ENCODE measurements at regions not wholly inside any gene's neighbourhood (a gene's known extent, or its start where the extent isn't known, plus 50 kb on each side); places are given as distances from the start of the nearest gene placed in this dataset.
"Not testable (repeated sequence)": the region's sequence is repeated elsewhere in the genome, so short reads cannot be mapped to it uniquely, and the experiment has no call there.

DNA sequence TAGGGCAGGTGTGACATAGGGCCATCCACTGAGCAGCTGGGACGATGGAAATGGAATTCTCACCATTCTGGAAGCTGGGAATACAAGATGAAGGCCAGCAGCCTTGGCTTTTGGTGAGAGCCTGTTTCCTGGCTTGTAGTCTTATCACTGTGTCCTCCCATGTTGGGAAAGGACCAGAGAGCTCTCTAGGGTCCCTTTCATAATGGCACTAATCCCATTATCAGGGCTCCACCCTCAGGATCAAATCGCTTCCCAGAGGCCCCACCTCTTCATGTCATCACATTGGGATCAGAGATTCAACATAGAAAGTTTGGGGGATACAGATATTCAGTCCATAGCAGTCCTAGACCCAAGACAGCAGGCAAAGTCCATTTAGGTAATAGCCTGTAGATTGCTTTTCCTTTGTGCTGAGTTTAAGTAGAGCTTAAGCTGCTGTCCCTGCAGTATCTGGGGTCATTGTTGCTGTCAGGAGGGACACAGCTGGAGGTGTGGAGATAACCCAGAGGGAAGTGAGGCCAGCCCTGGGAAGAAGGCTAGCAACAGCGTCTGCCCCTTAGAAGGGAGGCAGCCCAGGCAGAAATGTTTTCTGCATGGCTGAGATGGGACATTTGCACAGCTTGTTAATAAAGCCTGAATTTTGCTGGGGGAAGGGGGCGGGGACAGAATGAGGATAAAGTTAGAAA, 136.5 kb upstream of the GPR12 start:
- in situ Hi-C loops (cut with MboI; ENCODE audit: low sequenced_read_pairs), result loop anchor here (25.0 kb wide), 1 partner anchor 710 kb away; no protein-coding TSS in a partner anchor

DNA sequence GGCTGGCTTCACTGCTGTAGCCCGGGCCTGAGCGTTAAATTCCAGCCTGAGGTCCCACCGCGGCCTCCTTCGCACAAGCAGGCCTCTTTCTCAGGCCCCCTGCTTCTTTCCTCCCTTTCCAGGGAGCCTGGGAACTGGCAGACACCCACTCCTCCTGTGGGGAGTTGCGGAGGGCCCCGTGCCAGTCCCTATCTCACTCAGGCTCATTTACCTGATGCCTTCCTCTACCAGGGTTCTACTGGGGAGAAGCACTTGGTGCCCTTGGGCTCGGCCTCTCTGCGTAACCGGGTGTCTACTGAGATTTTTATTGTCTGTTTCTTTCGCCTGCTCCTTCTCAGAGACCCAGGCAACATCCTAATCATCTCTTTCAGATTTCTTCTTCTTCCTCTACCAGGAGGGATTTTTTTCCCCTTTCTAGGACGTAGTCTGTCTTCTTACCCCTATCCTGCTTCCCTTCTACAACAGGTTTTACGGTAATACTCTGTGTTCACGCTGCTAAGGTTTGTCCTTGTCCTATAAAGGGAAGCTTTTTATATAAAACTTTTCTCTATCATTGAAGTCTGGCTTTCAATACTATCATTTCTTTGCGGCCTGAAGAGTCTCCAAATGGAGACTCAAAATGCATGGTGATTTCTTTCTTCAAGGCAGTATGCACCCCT, 135.4 kb upstream of the GPR12 start:
- in situ Hi-C loops (cut with MboI; ENCODE audit: low sequenced_read_pairs), result loop anchor here (25.0 kb wide), 1 partner anchor 709 kb away; no protein-coding TSS in a partner anchor

DNA sequence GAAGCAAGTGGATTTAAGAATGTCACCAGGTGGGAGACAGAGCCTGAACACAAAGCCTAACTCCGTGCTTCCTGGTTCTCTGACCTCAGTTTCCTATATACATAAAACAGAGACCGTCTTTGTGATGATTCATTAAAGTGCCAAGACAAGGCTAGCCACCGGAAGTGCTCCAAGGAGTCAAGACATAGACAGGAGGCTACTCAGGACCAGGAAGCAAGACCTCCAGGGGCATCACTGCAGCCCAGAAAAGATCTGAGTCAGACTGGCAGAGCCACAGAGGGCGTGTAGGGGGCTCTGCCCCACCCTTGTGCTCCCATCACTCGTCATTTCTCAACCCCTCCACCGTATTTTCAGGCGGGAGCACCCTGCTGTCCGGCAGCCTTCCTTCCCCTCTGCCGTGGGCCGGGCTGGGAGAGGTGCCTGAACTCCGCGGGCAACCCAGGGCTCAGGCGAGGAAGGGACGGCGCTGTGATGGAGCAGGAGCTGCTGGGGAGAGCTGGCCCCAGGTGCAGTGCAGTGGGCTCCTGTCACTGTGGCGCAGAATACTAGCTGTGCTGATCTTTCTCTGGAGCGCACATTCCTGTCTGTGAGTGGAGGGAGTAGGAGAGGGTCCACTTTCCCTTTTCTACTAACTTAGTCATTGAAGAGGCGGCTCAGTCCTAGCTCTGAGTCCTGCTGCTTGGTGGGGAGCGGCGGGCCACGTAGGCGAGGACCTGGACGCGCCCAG, 134.7 kb upstream of the GPR12 start:
- in situ Hi-C loops (cut with MboI; ENCODE audit: low sequenced_read_pairs), result loop anchor here (25.0 kb wide), 1 partner anchor 708 kb away; no protein-coding TSS in a partner anchor

DNA sequence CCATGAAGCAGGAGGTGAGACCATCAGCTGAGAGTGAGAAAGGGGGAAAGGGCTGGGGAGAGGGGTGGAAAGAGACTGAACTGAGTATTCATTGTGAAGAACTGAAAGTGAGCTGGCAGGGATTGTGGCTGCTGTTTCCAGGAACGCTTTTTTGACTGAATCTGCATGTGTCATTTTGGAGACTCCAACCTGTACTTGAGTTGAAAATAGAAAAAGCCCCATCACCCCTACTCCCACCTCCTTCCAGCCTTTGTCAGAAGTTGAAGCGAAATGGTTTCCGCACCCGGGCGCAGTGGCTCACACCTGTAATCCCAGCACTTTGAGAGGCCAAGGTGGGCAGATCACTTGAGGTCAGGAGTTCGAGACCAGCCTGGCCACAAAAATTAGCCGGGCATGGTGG, 128.0 kb upstream of the GPR12 start:
- in situ Hi-C loops (cut with MboI; ENCODE audit: low sequenced_read_pairs), result loop anchor here (25.0 kb wide), 1 partner anchor 701 kb away; no protein-coding TSS in a partner anchor

DNA sequence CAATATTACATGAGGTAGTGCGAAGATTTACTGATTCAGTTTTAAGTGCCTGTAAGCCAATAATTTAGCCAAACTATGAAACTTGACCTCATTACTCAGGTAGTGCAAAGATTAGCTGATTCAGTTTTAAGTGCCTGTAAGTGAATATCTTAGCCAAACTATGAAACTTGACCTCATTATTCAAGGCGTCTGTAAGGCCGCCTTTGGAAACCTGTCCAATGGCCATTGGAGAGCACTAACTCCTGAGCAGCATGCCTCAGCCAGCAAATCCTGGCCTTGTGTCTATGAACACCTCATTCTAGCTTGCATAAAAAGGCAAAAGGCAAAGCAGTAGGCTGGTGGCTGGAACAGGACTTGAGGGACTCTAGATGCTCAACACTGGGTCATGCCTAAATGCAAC, 127.0 kb upstream of the GPR12 start:
- in situ Hi-C loops (cut with MboI; ENCODE audit: low sequenced_read_pairs), result loop anchor here (25.0 kb wide), 1 partner anchor 700 kb away; no protein-coding TSS in a partner anchor

DNA sequence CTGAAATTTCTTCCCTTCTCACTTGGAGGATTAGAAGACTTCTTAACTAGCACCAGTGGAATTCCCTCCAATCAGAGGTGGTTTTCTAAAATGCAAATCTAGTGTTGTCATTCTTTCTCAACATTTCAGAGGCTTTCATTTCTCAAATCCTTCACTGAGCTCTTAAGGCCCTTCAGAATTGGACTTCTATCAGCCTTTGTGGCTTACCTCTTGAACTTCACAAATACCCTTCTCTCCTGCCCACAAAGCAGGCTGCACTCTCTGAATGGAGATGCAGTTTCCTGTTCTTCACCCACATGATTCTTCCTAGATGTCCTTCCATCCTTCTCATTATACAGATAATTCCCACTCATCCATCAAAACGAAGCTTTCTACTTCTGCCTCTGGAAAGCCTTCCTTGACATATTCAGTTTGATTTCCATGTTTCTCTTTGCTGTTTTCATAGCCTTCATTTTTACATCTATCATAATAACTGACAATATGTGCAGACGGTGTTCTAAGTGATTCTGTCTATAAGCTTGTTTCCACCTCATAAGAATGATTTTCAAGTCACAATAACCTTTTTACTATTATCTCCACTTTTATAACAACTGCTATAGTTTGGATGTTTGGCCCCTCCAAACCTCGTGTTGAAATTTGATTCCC, 123.1 kb upstream of the GPR12 start:
- in situ Hi-C loops (cut with MboI; ENCODE audit: low sequenced_read_pairs), result loop anchor here (25.0 kb wide), 1 partner anchor 696 kb away; no protein-coding TSS in a partner anchor

DNA sequence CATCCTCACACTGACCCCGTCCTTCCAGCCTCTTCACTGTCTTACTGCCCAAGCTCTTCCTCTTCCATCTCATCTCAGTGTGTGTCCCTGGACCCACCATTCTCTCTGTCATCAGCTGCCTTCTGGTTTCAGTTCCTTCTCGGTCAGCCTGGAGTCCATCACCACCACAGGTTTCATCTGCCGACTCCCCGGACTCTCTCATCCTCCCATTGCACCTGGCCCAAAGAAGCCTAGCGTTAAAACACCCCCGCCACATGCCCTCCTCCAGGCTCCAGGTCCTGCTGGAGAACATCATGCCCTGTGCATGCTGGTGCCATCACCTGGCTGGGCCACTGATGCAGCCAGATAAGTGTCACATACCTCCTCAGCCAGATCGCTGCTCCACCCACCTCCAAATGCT, 122.1 kb upstream of the GPR12 start:
- in situ Hi-C loops (cut with MboI; ENCODE audit: low sequenced_read_pairs), result loop anchor here (25.0 kb wide), 1 partner anchor 695 kb away; no protein-coding TSS in a partner anchor

DNA sequence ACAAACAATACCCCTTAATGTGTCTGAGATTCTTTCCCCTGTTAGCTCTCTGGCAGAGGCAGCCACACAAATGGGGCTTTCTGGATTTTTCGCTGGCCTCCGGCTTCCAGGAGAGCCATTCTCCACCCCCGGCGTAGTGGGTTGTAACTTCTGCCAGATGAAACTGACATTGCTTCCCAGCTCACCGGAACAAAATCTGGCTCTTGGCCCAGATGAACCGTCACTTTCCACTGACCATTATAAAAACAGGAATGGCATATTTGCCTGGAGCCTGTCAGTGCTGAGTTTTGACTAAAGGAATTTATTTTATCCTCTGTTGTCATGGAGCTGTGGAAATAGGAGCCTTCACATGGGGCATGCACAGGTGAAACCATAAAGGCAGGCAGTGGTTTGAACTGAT, 120.6 kb upstream of the GPR12 start:
- in situ Hi-C loops (cut with MboI; ENCODE audit: low sequenced_read_pairs), result loop anchor here (25.0 kb wide), 1 partner anchor 694 kb away; no protein-coding TSS in a partner anchor

DNA sequence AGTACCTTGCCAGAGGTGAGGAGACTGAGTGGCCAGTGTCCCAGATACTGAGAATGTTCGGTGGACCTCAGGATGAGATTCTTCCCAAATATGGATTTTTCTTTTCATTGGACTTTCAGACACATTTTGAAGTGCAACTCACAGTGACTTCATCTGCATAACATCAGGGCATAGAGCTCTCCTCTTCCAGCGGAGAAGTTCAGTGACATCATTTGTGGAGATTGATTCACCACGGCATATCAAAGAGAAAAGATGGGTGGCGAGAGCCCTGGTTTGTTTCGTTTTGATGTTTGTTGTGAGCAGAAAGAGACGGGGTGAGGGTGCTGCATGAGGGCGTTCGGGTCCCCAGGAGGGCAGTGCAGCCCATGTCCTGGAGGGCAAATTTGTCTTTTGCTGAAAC, 120.1 kb upstream of the GPR12 start:
- in situ Hi-C loops (cut with MboI; ENCODE audit: low sequenced_read_pairs), result loop anchor here (25.0 kb wide), 1 partner anchor 693 kb away; no protein-coding TSS in a partner anchor

DNA sequence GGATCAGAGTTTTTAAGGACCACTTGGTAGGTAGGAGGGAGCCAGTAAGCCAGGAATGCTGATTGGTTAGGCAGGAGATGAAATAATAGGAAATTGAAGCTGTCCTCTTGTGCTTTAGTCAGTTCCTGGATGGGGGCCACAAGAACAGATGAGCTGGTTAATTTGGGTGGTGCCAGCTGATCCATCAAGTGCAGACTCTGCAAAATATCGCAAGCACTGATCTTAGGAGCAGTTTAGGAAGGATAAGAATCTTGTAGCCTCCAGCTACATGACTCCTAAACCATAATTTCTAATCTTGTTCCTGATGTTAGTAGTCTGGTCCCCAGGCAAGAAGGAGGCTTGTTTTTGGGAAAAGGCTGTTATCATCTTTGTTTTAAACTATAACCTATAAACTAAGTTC, 117.9 kb upstream of the GPR12 start:
- in situ Hi-C loops (cut with MboI; ENCODE audit: low sequenced_read_pairs), result loop anchor here (10.0 to 25.0 kb wide), 2 partner anchors 164 to 691 kb away; no protein-coding TSS in a partner anchor

DNA sequence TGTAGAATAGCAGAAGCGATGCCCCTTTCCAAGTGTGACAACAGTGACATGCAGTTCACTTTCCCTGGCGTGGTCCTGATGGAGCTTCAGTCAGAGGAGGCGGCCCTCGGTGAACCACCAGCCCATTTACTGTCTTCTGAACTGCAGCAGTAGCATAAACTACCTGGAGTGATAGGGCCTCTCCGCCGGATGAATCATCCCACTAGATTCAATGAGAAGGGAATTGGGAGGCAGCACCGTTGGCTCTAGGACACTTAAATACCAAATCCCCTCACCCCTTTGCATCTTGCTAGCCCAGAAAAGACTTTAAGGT, 112.8 kb upstream of the GPR12 start:
- in situ Hi-C loops (cut with MboI; ENCODE audit: low sequenced_read_pairs), result loop anchor here (10.0 kb wide), 1 partner anchor 159 kb away; no protein-coding TSS in a partner anchor

DNA sequence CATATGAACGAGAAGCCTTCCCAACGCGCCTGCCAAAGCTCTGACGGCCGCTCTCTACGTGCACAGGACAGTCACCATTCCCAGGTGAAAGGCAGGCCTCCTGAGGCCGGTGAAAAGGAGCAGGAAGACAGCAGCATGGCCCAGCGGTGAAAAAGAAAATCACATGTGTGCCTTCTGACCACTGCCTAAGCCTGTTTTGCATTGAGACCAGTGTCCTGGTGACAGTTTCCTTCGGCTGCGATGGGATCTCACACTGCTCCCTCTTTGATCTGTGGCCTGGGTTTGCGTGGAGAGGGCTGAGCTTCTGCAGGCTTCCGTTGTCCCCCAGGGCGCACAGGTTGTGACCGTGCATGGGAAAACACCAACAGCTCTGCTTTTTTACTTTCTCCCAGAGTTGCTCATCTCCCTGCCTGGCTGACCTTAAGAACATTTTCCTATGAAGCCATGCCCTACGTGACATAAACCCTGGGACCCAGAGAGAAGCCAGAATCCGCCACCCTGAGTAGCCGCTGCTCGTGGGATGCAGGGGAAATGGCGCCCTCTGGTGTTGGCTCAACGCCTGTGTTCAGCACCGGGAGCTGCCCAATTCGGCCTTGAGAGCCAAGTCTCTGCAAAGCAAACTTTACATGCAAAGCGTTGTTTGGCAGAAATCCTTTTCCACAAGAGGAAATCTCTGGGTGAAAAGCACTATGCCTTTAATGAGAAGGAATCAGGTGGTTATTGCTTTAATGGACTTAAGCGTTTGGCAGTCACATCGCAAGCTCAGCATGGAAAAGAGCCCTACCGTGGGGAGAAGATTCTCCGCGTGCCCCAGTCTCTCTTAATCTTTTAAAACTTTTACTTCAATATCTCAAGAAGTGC, 112.2 kb upstream of the GPR12 start:
- in situ Hi-C loops (cut with MboI; ENCODE audit: low sequenced_read_pairs), result loop anchor here (10.0 kb wide), 1 partner anchor 158 kb away; no protein-coding TSS in a partner anchor

DNA sequence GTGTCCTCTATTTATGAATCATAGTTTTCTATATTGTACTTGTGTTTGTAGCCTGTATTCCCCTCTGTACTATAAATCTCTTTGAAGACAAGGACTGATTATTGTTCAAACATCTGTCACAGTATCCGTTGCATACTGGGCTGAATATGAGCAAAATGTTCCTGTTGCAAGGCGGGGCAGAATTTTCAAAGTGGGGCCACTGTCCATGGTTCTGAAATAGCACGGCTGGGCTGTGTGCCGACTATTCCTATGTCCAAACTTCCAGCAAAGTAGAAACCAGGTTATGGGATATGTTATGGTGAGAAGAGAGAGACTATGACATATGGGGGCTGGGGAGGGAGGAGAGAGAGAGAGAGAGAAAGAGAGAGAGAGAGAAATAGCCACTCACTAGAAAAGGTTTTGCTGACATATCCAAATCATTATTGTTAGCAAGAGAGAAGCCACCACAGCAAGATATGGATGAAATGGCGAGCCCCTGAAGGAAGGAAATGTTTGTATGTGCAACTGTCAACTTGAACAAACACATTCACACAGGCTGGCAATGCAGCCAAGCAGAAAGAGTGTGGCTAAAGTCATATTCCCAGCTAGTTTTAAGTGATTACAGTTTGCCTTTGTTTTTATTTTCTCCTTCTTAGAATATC, 107.0 kb upstream of the GPR12 start:
- in situ Hi-C loops (cut with MboI; ENCODE audit: low sequenced_read_pairs), result no loop called here

DNA sequence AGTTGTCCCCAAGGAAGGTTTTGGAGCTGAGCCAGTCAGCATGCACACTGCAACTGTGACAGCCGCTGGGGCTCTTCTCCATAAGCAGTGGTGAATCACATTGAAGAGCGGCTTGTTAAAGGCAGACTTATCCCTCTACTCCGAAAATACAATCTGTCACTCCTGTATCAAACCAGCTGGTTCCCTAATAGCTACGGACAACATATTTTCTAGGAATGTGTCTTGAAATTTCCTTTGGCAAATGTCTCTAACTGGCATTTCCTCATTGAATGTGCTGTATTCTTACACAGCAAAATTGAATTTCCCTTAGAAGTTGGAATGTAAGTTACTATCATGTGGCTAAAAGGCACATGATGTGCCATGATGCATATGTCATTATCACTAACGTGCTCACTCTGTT, 104.0 kb upstream of the GPR12 start:
- in situ Hi-C loops (cut with MboI; ENCODE audit: low sequenced_read_pairs), result no loop called here

DNA sequence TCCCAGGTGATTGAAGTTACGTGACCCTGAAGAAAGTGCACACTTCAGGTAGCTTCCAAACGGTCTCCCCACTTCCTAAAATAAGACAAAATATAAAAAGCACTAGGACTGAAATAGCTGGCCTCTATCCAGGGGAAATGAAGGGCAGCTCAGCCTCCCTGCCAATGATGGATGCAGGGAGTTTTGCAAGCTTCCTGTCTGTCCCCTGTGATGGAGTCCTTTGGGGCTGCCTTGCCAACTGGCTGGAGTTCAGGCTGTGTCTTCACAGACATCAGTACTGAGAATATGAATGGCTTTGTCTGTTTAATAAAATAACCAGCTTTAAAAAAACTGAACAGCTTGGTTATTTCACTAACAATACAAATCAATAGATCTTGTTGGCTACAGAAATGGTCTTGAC, 101.4 kb upstream of the GPR12 start:
- in situ Hi-C loops (cut with MboI; ENCODE audit: low sequenced_read_pairs), result no loop called here

DNA sequence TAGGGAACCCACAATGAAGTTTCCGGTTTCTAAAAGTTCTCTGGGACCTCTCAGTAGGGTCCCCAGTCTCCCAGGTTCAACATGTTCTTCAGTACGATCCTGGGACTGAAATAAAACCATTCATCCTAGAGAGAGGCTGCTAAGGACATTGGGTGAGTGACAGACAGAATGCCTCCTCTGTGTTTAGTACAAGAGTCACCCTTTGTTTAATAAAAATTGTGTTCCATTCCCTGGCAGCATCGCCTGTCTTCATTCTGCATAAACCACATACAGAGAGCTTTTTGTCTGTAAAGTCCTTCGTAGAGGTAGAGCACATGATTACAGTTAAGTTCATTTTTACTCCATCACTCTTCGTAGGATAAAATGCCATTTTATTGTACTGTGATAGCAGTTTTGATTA, 95.3 kb upstream of the GPR12 start:
- in situ Hi-C loops (cut with MboI; ENCODE audit: low sequenced_read_pairs), result no loop called here

DNA sequence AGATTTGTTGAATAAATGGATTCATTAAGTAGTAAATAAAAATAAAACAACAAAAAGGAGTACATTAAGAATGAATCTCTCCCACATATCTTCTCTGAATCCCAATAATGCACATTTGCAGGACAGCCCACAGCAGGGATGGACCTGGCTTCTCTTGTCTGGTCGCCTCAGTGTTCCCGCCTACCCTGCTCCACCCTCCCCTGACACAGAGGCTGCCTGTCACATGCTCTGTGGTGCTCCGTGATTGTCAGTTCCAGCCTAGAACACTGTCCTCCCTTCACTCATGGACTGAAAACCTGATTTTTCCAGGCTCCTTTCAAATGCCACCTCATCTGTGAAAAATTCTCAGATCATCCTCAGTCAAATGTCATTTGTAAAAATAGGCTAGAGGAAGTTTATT, 94.5 kb upstream of the GPR12 start:
- in situ Hi-C loops (cut with MboI; ENCODE audit: low sequenced_read_pairs), result no loop called here

DNA sequence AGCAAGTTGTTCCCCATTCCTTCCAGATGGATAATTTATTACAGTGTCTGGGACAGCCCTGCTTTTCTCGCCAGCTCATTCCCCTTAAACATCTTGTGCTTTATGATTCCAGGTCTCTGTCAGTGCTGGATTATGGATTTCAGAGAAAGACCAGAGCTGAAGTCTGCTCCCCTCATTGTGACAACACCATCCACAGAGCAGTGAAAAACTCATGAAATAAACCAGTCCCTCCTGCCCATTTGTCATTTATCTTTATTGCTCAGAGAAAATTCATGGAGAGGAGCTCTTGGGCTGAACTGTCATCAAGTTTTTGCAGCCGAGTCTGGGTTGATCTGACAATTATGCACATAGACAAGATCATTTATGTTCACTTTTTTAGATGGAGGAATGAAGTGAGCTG, 92.7 kb upstream of the GPR12 start:
- in situ Hi-C loops (cut with MboI; ENCODE audit: low sequenced_read_pairs), result no loop called here

DNA sequence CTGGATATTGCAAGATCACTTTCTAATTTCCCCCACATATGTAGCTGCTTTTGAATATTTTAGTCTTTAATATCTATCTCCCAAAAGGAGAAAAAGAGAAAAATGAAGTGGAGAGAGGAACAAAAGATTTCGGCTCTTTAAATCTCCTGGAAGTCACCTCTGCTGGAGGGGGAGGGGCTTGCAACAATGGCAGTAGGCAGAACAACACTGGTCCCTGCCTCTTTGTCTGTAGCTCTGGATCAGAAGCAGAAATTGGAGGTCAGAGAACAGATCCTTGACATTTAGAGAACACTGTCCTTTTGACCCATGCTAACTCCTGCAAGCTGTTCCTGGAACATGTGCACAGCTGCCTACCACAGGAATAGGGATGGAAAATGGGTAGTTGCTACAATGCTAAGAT, 86.7 kb upstream of the GPR12 start:
- in situ Hi-C loops (cut with MboI; ENCODE audit: low sequenced_read_pairs), result no loop called here

DNA sequence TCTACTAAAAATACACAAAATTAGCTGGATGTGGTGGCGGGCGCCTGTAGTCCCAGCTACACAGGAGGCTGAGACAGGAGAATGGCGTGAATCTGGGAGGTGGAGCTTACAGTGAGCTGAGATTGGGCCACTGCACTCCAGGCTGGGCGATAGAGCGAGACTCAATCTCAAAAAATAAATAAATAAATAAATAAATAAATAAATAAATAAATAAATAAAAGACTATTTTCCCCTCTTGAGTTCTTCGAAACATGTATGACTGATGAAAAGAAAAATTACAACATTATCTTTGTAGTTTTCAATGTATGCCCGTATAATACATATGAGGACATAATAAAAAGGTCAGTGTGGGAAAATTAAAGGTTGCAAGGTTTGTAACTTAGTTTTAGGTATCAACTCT, 84.5 kb upstream of the GPR12 start:
- in situ Hi-C loops (cut with MboI; ENCODE audit: low sequenced_read_pairs), result not testable (repeated sequence)
